ENCODE measurements at regions not wholly inside any gene's neighbourhood (a gene's known extent, or its start where the extent isn't known, plus 50 kb on each side); places are given as distances from the start of the nearest gene placed in this dataset.

GRCh38 chr7:86485827-86486226, 157.9 kb upstream of the GRM3 start:
- TF ChIP-seq CTCF (IDR thresholded peaks at IDR 0.05; ENCODE audit: borderline replicate concordance, extremely low read depth, low read length, poor library complexity, severe bottlenecking) = no peak
- no peak for TF ChIP-seq EZH2 (IDR thresholded peaks at IDR 0.05; ENCODE audit: borderline replicate concordance, low read depth, low read length, severe bottlenecking)
